Epithelial cell of proximal tubule (primary cell): ENCODE measurements at regions not wholly inside any gene's neighbourhood (a gene's known extent, or its start where the extent isn't known, plus 50 kb on each side); places are given as distances from the start of the nearest gene placed in this dataset.

Experiments
- DNase-seq: peaks from one replicate; pipeline ENCODE4 v3.0.0-alpha.2; 2011; ENCODE audit warnings: low read depth
- H3K4me3 ChIP-seq: 2 replicates; pipeline ENCODE4 v1.5.1; 2011; ENCODE audit warnings: low read depth, mild to moderate bottlenecking, low read length
- CTCF ChIP-seq: conservative IDR thresholded peaks from 2 replicates; pipeline ENCODE4 v1.5.1; 2012; ENCODE audit warnings: low read depth, mild to moderate bottlenecking, low read length

- no peak for TF ChIP-seq CTCF
- no peak overlapping the region for H3K4me3 ChIP-seq
- no peak for DNase-seq
Measured at GRCh38 chr6:68410021-68410420, 225.1 kb upstream of the ADGRB3 start.

DNA sequence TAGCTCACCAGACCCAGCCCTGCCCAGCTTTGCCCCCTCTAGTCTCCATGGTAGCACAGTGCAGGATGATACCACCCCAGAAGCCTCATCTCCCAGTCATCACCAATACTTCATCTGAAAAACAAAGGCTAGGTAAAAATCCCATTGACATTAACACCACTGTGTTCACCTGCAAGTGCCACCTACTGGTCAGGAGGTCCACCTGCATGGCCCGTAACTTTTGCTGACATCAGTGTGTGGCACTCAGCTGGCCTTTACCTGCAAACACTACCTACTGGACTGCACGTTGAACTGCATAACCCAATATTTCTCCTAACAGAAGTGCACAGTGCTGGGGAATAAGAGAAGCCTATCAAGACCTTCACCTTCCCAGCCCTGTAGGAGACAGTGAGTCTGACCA is 234.7 kb upstream of the ADGRB3 start:
- H3K4me3 ChIP-seq = no peak overlapping the region
- peak; percentile 7 for TF ChIP-seq CTCF
- no peak for DNase-seq

GRCh38 chr6:68391953-68392352 is 243.1 kb upstream of the ADGRB3 start:
- no peak overlapping the region for H3K4me3 ChIP-seq
- DNase-seq = no peak
- no peak for TF ChIP-seq CTCF

GRCh38 chr6:68372991-68373390 is 262.1 kb upstream of the ADGRB3 start:
- no peak for DNase-seq
- H3K4me3 ChIP-seq = no peak overlapping the region
- no peak for TF ChIP-seq CTCF

DNA sequence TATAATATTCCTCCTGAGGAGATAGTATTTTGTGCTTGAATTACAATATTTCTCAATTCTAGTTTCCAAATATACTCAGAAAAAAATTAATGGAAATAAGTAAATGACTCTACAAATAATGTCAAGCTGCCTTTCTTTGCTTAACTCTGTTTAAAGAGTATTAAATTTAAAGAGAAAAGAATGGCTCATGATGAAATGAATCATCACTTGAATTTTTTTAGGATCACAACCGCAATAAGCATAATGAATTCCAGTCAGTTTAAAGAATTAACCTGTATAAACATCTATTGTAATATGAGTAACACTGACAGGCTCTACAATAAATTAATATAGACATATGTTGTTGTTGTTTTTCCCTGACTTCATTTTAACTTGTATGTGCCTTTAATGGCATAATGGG is 266.2 kb upstream of the ADGRB3 start:
- no peak for TF ChIP-seq CTCF
- DNase-seq = no peak
- no peak overlapping the region for H3K4me3 ChIP-seq

DNA sequence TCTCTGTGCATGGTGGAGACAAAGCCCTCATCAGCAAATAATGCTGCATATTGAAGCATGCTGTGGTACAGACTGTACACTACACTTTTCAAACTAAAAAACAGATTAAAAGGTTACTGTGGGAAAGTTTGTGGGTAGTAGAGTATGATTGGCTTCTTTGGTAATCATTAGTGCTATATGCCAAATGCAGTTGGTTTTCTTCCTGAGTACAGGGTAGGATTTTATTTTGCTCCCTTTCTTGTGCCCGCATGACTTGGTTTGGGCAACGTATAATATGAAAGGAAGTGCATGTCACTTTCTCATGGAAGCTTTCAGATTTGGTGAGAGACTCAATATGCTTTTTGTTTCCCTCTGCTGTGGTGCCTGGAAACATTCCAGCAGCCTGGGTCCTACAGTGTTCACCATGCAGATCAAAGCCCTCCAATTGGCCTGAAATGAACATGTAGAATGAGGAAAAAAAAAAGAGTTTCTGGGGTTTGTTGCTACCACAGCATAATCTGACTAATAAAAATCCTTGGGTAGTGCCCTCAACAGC is 270.7 kb upstream of the ADGRB3 start:
- DNase-seq = no peak
- TF ChIP-seq CTCF = no peak
- H3K4me3 ChIP-seq = no peak overlapping the region

DNA sequence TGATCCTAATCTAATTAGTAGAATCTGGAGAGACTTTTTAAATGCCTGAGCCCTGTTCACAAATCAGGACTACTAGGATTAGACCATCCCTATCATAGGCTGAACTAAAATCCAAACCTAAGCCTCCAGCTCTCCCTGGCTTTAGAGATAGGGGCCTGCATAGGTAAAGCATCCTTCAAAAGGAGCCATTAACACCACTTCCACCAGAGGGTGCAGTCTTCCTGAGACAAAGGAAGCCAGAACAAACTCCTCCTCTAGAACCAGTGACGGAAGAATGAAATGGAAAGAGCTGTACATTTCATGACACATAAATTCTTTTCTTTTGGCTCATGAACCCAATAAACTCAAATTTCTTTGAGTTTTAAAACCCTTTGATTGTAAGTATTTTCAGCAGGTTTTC is 291.2 kb upstream of the ADGRB3 start:
- peak; percentile 70 for TF ChIP-seq CTCF
- peak; percentile 6 for DNase-seq
- H3K4me3 ChIP-seq = no peak overlapping the region
